AG04450 (cell line): ENCODE measurements at regions not wholly inside any gene's neighbourhood (a gene's known extent, or its start where the extent isn't known, plus 50 kb on each side); places are given as distances from the start of the nearest gene placed in this dataset.

Source experiments
- CTCF ChIA-PET: fragments of 300-600, 350-600 bp; formaldehyde crosslinking; extraction: SDS; loops from one replicate; lab custom pipeline; 2022; ENCODE audit warnings: antibody characterized with exemption, inconsistent platforms; lab: Charles Lee
- POLR2A ChIA-PET: fragments of 350-600 bp; formaldehyde crosslinking; extraction: SDS; loops from one replicate; lab custom pipeline; 2021; ENCODE audit warnings: antibody characterized with exemption, inconsistent platforms; lab: Yijun Ruan, JAX
- DNase-seq: peaks from one replicate; pipeline ENCODE4 v3.0.0-alpha.2; 2011; ENCODE audit warnings: low read depth, low spot score
- H3K27ac ChIP-seq: one replicate; pipeline ENCODE4 v1.5.1; 2012; ENCODE audit warnings: low read depth, low read length, control low read depth
- H3K27me3 ChIP-seq: one replicate; pipeline ENCODE4 v1.6.0; 2012; ENCODE audit warnings: low read length; ENCODE audit not compliant: control insufficient read depth, insufficient read depth
- H3K4me3 ChIP-seq: 2 replicates; pipeline ENCODE4 v1.5.1; 2011; ENCODE audit warnings: mild to moderate bottlenecking, low read depth, low read length, control low read depth
- H3K9me3 ChIP-seq: 2 replicates; pipeline ENCODE4 v1.5.1; 2012; ENCODE audit warnings: low read length; ENCODE audit not compliant: control insufficient read depth, insufficient read depth
- CTCF ChIP-seq: IDR thresholded peaks from 2 replicates; pipeline ENCODE4 v1.5.1; 2011; ENCODE audit warnings: low read depth, low read length, control low read depth, inconsistent platforms

- H3K9me3 ChIP-seq = peaks cover 6% of the 10 kb centered on the region; the same call in 1 of the 2 replicates
- POLR2A ChIA-PET = no interaction called here
- H3K27me3 ChIP-seq = no peaks in the 10 kb centered on the region
- CTCF ChIA-PET = no interaction called here
- no peak for DNase-seq
- H3K27ac ChIP-seq = no peak overlapping the region
- no peak for TF ChIP-seq CTCF
- H3K4me3 ChIP-seq = no peak overlapping the region
Observed at GRCh38 chr12:131619106-131619642, 91.7 kb upstream of the SFSWAP start.

GRCh38 chr12:131619736-131620506 lies 91.0 kb upstream of the SFSWAP start:
- ChIA-PET CTCF (no interaction called here), POLR2A (no interaction called here)
- TF ChIP-seq CTCF = no peak
- Histone ChIP-seq H3K27me3 (no peaks in the 10 kb centered on the region), H3K9me3 (peaks cover 8% of the 10 kb centered on the region; the same call in 1 of the 2 replicates), H3K27ac (no peak overlapping the region), H3K4me3 (no peak overlapping the region)
- DNase-seq = no peak

GRCh38 chr12:131620520-131620919 lies 90.4 kb upstream of the SFSWAP start:
- TF ChIP-seq CTCF = no peak
- no peaks in the 10 kb centered on the region for H3K27me3 ChIP-seq
- no peak for DNase-seq
- H3K9me3 ChIP-seq = peaks cover 8% of the 10 kb centered on the region; the same call in 1 of the 2 replicates
- H3K4me3 ChIP-seq = no peak overlapping the region
- ChIA-PET POLR2A (no interaction called here), CTCF (no interaction called here)
- no peak overlapping the region for H3K27ac ChIP-seq

GRCh38 chr12:131620946-131621681 lies 89.8 kb upstream of the SFSWAP start:
- ChIA-PET CTCF (no interaction called here), POLR2A (no interaction called here)
- Histone ChIP-seq H3K27ac (no peak overlapping the region), H3K27me3 (no peaks in the 10 kb centered on the region), H3K9me3 (peaks cover 8% of the 10 kb centered on the region; the same call in 1 of the 2 replicates), H3K4me3 (no peak overlapping the region)
- no peak for DNase-seq
- TF ChIP-seq CTCF = no peak
